ENCODE measurements at regions not wholly inside any gene's neighbourhood (a gene's known extent, or its start where the extent isn't known, plus 50 kb on each side); places are given as distances from the start of the nearest gene placed in this dataset.
A peak's percentile ranks its signal among the peaks of the same experiment; 100 is the strongest.

DNA sequence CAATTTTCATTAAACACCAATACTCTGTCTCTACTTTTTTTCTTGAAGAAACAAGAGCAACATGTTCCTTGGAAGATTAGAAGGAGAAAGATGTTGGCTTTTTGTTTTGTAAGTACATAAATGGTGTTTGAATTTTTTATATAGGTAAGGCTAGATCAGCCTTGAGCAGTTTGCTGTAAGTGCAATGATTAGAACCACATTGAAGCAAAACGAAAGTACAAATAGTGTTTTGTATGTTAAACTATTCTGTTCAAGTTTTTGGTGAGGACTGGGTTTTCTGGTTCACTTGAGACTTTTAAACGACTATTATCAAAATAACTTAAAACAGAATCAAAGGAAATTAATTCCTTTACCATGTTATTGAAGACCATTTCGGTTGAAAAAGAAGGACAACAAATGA, 162.9 kb upstream of the NRP1 start:
- Mint-ChIP-seq H3K27me3 (peaks cover 18% of the 10 kb centered on the region), H3K27ac (no peak overlapping the region), H3K4me1 (no peaks in the 10 kb centered on the region), H3K4me3 (no peak overlapping the region), H3K9me3 (peaks cover 0 to 3% (median 0%) of the 10 kb centered on the region in 7 donors), H3K36me3 (no peaks in the 10 kb centered on the region)
- Histone ChIP-seq H3K9me3 (ENCODE audit: control insufficient read depth in 2 of 2, low read length in 2 of 2) (no peaks in the 10 kb centered on the region), H3K27ac (ENCODE audit: insufficient read depth, low read length, poor library complexity, severe bottlenecking) (no peak overlapping the region), H3K36me3 (ENCODE audit: control insufficient read depth, insufficient read depth, low read length) (no peaks in the 10 kb centered on the region), H3K27me3 (ENCODE audit: control insufficient read depth, insufficient read depth, low read length) (no peaks in the 10 kb centered on the region), H3K4me1 (ENCODE audit: control insufficient read depth, insufficient read depth, low read length, poor library complexity, severe bottlenecking) (no peaks in the 10 kb centered on the region), H3K4me3 (ENCODE audit: low read depth, low read length) (no peak overlapping the region)
- ATAC-seq (ENCODE audit: low read depth in 2 of 2) (no peak), DNase-seq (no peak)

DNA sequence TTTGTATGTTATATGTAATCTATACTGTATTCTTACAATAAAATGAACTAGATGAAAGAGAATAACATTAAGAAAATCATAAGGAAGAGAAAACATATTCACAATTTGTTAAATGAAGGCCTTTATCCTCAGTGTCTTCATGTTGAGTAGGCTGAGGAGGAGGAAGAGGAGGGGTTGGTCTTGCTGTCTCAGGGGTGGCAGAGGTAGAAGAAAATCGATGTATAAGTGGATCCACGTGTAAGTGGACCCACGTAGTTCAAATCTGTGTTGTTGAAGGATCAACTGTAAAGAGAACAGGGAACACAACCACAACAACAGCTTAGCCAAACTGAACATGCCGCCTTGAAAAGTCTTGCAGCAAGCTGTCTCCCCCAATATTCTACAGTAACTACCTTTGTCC, 161.6 kb upstream of the NRP1 start:
- Mint-ChIP-seq H3K27me3 (peaks cover 17% of the 10 kb centered on the region), H3K36me3 (no peaks in the 10 kb centered on the region)
- H3K27ac ChIP-seq (ENCODE audit: insufficient read depth, low read length, poor library complexity, severe bottlenecking): no peak overlapping the region

DNA sequence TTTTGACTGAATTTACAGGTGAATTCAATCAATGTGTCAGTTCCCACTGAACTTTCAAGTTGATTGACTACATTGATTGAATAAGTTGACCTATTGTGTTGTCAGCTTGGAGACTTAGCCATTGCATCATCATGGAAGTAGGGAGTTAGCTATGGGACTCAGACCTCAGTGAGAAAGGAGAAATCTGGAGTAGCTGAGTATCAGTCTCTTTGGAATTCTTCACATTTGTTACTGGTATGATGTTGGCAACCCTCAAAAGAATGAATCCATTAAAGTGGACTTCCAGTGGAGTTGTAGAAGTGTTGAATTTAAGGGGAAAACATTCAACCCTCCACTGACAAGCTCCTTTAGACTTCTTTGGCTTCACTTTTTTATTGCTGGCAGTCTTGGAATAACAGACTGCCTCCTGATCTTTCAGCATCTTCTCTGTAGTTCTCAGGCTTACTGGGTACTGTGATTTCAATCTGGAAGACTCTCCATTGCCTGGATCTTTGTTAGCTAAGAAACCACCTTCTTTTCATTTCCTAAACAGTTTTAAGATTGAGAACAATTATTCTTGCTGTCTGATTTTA, 160.3 kb upstream of the NRP1 start:
- Mint-ChIP-seq H3K4me1 (no peaks in the 10 kb centered on the region), H3K27ac (no peak overlapping the region), H3K27me3 (peaks cover 17% of the 10 kb centered on the region), H3K4me3 (no peak overlapping the region), H3K36me3 (no peaks in the 10 kb centered on the region), H3K9me3 (peaks cover 0 to 4% (median 0%) of the 10 kb centered on the region in 7 donors)
- Histone ChIP-seq H3K36me3 (ENCODE audit: control insufficient read depth, insufficient read depth, low read length) (no peaks in the 10 kb centered on the region), H3K27ac (ENCODE audit: insufficient read depth, low read length, poor library complexity, severe bottlenecking) (no peak overlapping the region), H3K9me3 (ENCODE audit: control insufficient read depth in 2 of 2, low read length in 2 of 2) (no peaks in the 10 kb centered on the region), H3K4me3 (ENCODE audit: low read depth, low read length) (no peak overlapping the region), H3K4me1 (ENCODE audit: control insufficient read depth, insufficient read depth, low read length, poor library complexity, severe bottlenecking) (no peaks in the 10 kb centered on the region), H3K27me3 (ENCODE audit: control insufficient read depth, insufficient read depth, low read length) (no peaks in the 10 kb centered on the region)
- DNase-seq (no peak), ATAC-seq (ENCODE audit: low read depth in 2 of 2) (no peak)

More for the DNA sequence above, 161.6 kb upstream of the NRP1 start:
- no peak overlapping the region for H3K4me3 ChIP-seq (ENCODE audit: low read depth, low read length)
- no peaks in the 10 kb centered on the region for H3K9me3 ChIP-seq (ENCODE audit: control insufficient read depth in 2 of 2, low read length in 2 of 2)
- H3K4me3 Mint-ChIP-seq: no peak overlapping the region
- DNase-seq (no peak), ATAC-seq (ENCODE audit: low read depth in 2 of 2) (no peak)
- H3K27ac Mint-ChIP-seq: no peak overlapping the region
- no peaks in the 10 kb centered on the region for H3K27me3 ChIP-seq (ENCODE audit: control insufficient read depth, insufficient read depth, low read length)
- H3K4me1 Mint-ChIP-seq: no peaks in the 10 kb centered on the region
- no peaks in the 10 kb centered on the region for H3K4me1 ChIP-seq (ENCODE audit: control insufficient read depth, insufficient read depth, low read length, poor library complexity, severe bottlenecking)
- peaks cover 0 to 4% (median 0%) of the 10 kb centered on the region in 7 donors for H3K9me3 Mint-ChIP-seq
- H3K36me3 ChIP-seq (ENCODE audit: control insufficient read depth, insufficient read depth, low read length): no peaks in the 10 kb centered on the region

DNA sequence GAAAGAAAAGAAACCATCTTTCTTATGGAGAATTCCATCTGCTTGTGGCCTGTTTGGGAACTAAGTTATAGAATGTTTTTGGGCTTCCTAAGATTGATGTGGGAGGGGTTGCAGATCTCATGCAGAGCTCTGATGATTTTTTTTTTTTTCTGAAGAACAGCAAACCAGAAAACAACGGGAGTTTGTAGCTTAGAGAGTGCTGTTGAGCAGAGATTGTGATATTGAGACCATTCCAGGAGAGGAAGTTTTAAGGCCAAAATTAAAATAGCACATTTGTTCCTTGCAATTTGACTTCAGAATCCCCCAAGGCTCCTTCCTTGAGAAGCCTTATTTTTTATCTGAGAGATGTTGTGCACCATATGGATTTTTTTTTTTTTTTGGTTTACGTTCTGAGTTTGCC, 159.5 kb upstream of the NRP1 start:
- no peak overlapping the region for H3K4me3 ChIP-seq (ENCODE audit: low read depth, low read length)
- H3K9me3 ChIP-seq (ENCODE audit: control insufficient read depth in 2 of 2, low read length in 2 of 2): no peaks in the 10 kb centered on the region
- no peak overlapping the region for H3K27ac ChIP-seq (ENCODE audit: insufficient read depth, low read length, poor library complexity, severe bottlenecking)
- Mint-ChIP-seq H3K4me3 (no peak overlapping the region), H3K4me1 (no peaks in the 10 kb centered on the region), H3K27me3 (peaks cover 17% of the 10 kb centered on the region), H3K9me3 (peaks cover 0 to 4% (median 0%) of the 10 kb centered on the region in 7 donors), H3K27ac (no peak overlapping the region), H3K36me3 (no peaks in the 10 kb centered on the region)
- H3K4me1 ChIP-seq (ENCODE audit: control insufficient read depth, insufficient read depth, low read length, poor library complexity, severe bottlenecking): no peaks in the 10 kb centered on the region
- ATAC-seq (ENCODE audit: low read depth in 2 of 2) (no peak), DNase-seq (no peak)
- no peaks in the 10 kb centered on the region for H3K36me3 ChIP-seq (ENCODE audit: control insufficient read depth, insufficient read depth, low read length)
- H3K27me3 ChIP-seq (ENCODE audit: control insufficient read depth, insufficient read depth, low read length): no peaks in the 10 kb centered on the region

DNA sequence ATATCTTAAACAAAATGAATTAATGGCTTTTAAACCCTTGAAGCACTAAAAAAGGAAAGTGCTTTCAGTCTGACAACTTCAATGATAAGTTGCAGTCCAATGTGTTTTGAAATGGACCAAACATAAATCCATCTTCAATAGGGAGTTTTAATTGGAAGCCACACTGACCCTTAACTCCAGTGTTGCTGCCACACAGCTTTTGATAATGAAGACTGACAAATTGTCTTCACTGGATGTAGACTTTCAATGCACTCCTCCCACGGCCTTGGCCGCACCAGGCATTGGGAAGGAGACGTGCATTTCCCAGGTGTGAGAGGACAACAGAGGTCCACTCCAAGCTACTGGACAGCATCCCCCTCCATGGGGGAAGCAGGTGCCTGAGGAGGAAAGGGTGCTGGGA, 159.0 kb upstream of the NRP1 start:
- H3K36me3 Mint-ChIP-seq: no peaks in the 10 kb centered on the region
- H3K27ac Mint-ChIP-seq: no peak overlapping the region
- Histone ChIP-seq H3K27ac (ENCODE audit: insufficient read depth, low read length, poor library complexity, severe bottlenecking) (no peak overlapping the region), H3K9me3 (ENCODE audit: control insufficient read depth in 2 of 2, low read length in 2 of 2) (no peaks in the 10 kb centered on the region), H3K4me1 (ENCODE audit: control insufficient read depth, insufficient read depth, low read length, poor library complexity, severe bottlenecking) (no peaks in the 10 kb centered on the region), H3K27me3 (ENCODE audit: control insufficient read depth, insufficient read depth, low read length) (no peaks in the 10 kb centered on the region), H3K36me3 (ENCODE audit: control insufficient read depth, insufficient read depth, low read length) (no peaks in the 10 kb centered on the region), H3K4me3 (ENCODE audit: low read depth, low read length) (no peak overlapping the region)
- H3K9me3 Mint-ChIP-seq: peaks cover 0 to 4% (median 0%) of the 10 kb centered on the region in 7 donors
- no peak overlapping the region for H3K4me3 Mint-ChIP-seq
- H3K4me1 Mint-ChIP-seq: no peaks in the 10 kb centered on the region
- ATAC-seq (ENCODE audit: low read depth in 2 of 2) (no peak), DNase-seq (no peak)
- H3K27me3 Mint-ChIP-seq: peaks cover 17% of the 10 kb centered on the region

DNA sequence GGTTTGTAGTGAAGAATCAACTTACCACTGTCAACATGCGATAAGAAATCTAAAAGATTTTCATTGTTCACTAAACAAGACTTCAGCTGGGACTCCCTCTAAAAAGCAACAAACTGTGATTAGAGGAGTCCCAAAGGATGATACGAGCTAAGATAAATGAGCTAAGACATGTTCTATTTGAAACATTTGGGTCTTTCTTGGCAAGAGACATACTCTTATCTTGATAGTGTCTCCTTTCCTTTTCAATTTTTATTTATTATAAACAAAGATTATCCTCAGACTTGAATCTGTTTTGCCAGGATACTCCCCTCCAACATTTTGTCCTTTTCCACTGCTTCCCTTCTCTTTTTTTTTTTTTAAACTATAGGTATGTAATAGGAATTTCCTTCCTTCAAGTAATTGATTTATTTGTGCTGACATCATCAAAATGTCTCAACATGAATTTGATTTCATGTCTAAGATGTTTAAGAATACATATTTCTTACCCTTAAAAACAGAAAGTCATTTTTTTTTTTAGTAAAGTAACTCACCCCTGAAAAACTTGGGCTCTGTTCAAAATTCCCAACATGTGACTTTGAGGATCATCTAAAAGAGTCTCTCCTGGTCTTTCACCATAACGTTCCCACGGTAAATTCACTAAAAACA, 158.4 kb upstream of the NRP1 start:
- Histone ChIP-seq H3K4me3 (ENCODE audit: low read depth, low read length) (no peak overlapping the region), H3K27ac (ENCODE audit: insufficient read depth, low read length, poor library complexity, severe bottlenecking) (no peak overlapping the region), H3K36me3 (ENCODE audit: control insufficient read depth, insufficient read depth, low read length) (no peaks in the 10 kb centered on the region), H3K27me3 (ENCODE audit: control insufficient read depth, insufficient read depth, low read length) (no peaks in the 10 kb centered on the region), H3K9me3 (ENCODE audit: control insufficient read depth in 2 of 2, low read length in 2 of 2) (no peaks in the 10 kb centered on the region), H3K4me1 (ENCODE audit: control insufficient read depth, insufficient read depth, low read length, poor library complexity, severe bottlenecking) (no peaks in the 10 kb centered on the region)
- Mint-ChIP-seq H3K4me3 (no peak overlapping the region), H3K36me3 (no peaks in the 10 kb centered on the region), H3K9me3 (peaks cover 0 to 4% (median 0%) of the 10 kb centered on the region in 7 donors), H3K27ac (no peak overlapping the region), H3K4me1 (no peaks in the 10 kb centered on the region), H3K27me3 (peaks cover 17% of the 10 kb centered on the region)
- no peak for DNase-seq
- no peak for ATAC-seq (ENCODE audit: low read depth in 2 of 2)

DNA sequence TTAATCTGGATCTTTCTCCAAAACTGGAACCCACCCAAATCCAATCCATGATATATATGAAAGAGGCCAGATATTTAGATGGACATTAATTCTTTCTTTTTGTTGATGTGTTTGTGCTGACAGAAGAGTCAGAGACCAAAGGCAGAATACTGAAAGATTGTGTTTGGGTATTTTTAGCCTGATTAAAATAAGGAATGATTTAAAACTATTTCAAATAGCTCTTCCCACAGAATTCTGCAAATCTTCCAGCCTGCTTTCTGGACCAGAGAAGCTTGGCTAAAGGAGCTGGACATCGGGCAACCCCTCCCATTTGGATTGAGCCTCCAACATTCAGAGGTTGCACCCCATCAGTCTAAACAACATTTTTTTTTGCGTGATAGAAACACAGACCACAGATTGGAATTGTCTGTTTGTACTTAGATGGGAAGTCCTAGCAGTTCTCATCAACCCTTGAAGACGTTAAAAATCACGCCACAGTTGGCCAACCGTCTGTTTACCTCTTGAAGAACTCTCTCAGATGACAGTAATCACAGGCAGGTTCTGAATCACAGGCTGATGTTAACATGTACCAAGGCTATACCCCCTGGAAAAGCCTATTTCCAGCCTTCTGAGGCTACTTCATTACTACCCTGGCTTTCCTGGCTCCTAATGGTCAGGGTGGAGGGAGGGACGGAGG, 155.2 kb upstream of the NRP1 start:
- no peak for DNase-seq
- H3K36me3 Mint-ChIP-seq: no peaks in the 10 kb centered on the region
- peaks cover 12% of the 10 kb centered on the region for H3K27me3 Mint-ChIP-seq
- Histone ChIP-seq H3K9me3 (ENCODE audit: control insufficient read depth in 2 of 2, low read length in 2 of 2) (no peaks in the 10 kb centered on the region), H3K4me3 (ENCODE audit: low read depth, low read length) (no peak overlapping the region), H3K27me3 (ENCODE audit: control insufficient read depth, insufficient read depth, low read length) (no peaks in the 10 kb centered on the region), H3K36me3 (ENCODE audit: control insufficient read depth, insufficient read depth, low read length) (no peaks in the 10 kb centered on the region), H3K27ac (ENCODE audit: insufficient read depth, low read length, poor library complexity, severe bottlenecking) (no peak overlapping the region), H3K4me1 (ENCODE audit: control insufficient read depth, insufficient read depth, low read length, poor library complexity, severe bottlenecking) (no peaks in the 10 kb centered on the region)
- ATAC-seq (ENCODE audit: low read depth in 2 of 2): no peak
- peaks cover 0 to 4% (median 0%) of the 10 kb centered on the region in 7 donors for H3K9me3 Mint-ChIP-seq
- H3K4me3 Mint-ChIP-seq: no peak overlapping the region
- peaks cover 0 to 12% (median 8%) of the 10 kb centered on the region in 4 donors for H3K4me1 Mint-ChIP-seq
- peak overlapping the region in 1 of 3 donors; percentile 79 for H3K27ac Mint-ChIP-seq

Measured in CD4-positive, CD25-positive, alpha-beta regulatory T cell (primary cell).